Fibroblast of lung (primary cell): ENCODE measurements at regions not wholly inside any gene's neighbourhood (a gene's known extent, or its start where the extent isn't known, plus 50 kb on each side); places are given as distances from the start of the nearest gene placed in this dataset.

Experiments used
- DNase-seq, 2 donors: peaks; one replicate each; pipeline versions ENCODE4 v3.0.0 to v3.0.0-alpha.2; 2010; ENCODE audit warnings: low read depth in 2 of 2
- H2AFZ ChIP-seq: 2 replicates; pipeline ENCODE4 v1.5.1; 2012; ENCODE audit warnings: low read length, control low read depth, inconsistent platforms
- H3K27ac ChIP-seq: 2 replicates; pipeline ENCODE4 v1.5.1; 2011; ENCODE audit warnings: low read length, control low read depth; ENCODE audit not compliant: insufficient read depth
- H3K27me3 ChIP-seq: 2 replicates; pipeline ENCODE4 v1.5.1; 2011; ENCODE audit warnings: mild to moderate bottlenecking, low read length; ENCODE audit not compliant: control insufficient read depth, insufficient read depth
- H3K36me3 ChIP-seq: 2 replicates; pipeline ENCODE4 v1.5.1; 2011; ENCODE audit warnings: low read length; ENCODE audit not compliant: control insufficient read depth, insufficient read depth
- H3K4me1 ChIP-seq: 2 replicates; pipeline ENCODE4 v1.5.1; 2011; ENCODE audit warnings: low read length; ENCODE audit not compliant: control insufficient read depth, insufficient read depth; ENCODE audit errors: extremely low read depth
- H3K4me2 ChIP-seq: 2 replicates; pipeline ENCODE4 v1.5.1; 2011; ENCODE audit warnings: low read length, control low read depth; ENCODE audit not compliant: insufficient read depth; ENCODE audit errors: extremely low read depth
- H3K4me3 ChIP-seq, 4 experiments: fragments of 200-600 bp in 1 of 4; sonication (generic) in 1 of 4; replicated peaks in 1 of 4; 2 replicates each; pipeline ENCODE4 v1.5.1; 2011 to 2016; ENCODE audit warnings: low read length in 4 of 4, low read depth in 3 of 4, mild to moderate bottlenecking in 3 of 4, control low read depth in 2 of 4, inconsistent platforms in 1 of 4, mixed read lengths in 1 of 4; ENCODE audit not compliant: insufficient read depth in 1 of 4; ENCODE audit errors: control extremely low read depth in 1 of 4
- H3K79me2 ChIP-seq: 2 replicates; pipeline ENCODE4 v1.5.1; 2012; ENCODE audit warnings: mild to moderate bottlenecking, low read length, inconsistent platforms; ENCODE audit not compliant: control insufficient read depth, insufficient read depth
- H3K9ac ChIP-seq: 2 replicates; pipeline ENCODE4 v1.5.1; 2011; ENCODE audit warnings: mild to moderate bottlenecking, low read length, control low read depth; ENCODE audit not compliant: insufficient read depth
- H3K9me3 ChIP-seq: 2 replicates; pipeline ENCODE4 v1.5.1; 2012; ENCODE audit warnings: low read depth, low read length; ENCODE audit not compliant: control insufficient read depth, insufficient read depth
- H4K20me1 ChIP-seq: 2 replicates; pipeline ENCODE4 v1.5.1; 2011; ENCODE audit warnings: low read length; ENCODE audit not compliant: control insufficient read depth, insufficient read depth; ENCODE audit errors: extremely low read depth
- CTCF ChIP-seq, 2 donors: IDR thresholded peaks in 1 of 2; conservative IDR thresholded peaks in 1 of 2; 1 replicate in 1 of 2; 2 replicates in 1 of 2; pipeline ENCODE4 v1.5.1; 2011 to 2012; ENCODE audit warnings: low read length in 2 of 2, control low read depth in 1 of 2, inconsistent platforms in 1 of 2, low read depth in 1 of 2, mild to moderate bottlenecking in 1 of 2
- EZH2 ChIP-seq: IDR thresholded peaks from 2 replicates; pipeline ENCODE4 v1.5.1; 2012; ENCODE audit warnings: low read length, control low read depth, mild to moderate bottlenecking; ENCODE audit errors: missing control alignments

DNA sequence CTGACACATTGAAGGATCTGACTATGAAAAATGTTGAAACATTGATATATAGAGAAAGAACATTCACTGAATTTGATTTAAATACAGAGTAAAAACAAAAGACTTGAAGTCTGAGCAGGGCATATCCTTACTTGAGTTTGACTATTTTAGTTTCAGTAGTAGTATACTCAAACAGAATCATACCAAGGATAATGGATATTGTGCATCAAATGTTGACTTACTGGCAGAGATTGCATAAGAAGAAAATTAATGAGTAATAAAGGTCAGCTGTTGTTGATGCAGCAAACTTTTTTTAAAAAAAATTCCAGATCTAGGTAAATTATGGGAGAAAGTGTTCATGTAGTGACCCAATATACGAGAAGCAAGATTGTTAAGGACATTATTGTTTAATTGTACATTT lies 94.5 kb upstream of the APOOL start:
- TF ChIP-seq CTCF (conservative IDR thresholded peaks at IDR 0.05 in 1 of 2, IDR thresholded peaks at IDR 0.05 in 1 of 2; ENCODE audit: low read depth in 1 of 2, low read length in 2 of 2) (no peak), EZH2 (no peak)
- Histone ChIP-seq H3K9me3 (no peaks in the 10 kb centered on the region), H3K79me2 (no peaks in the 10 kb centered on the region), H4K20me1 (no peaks in the 10 kb centered on the region), H3K4me2 (no peak overlapping the region), H3K27me3 (no peaks in the 10 kb centered on the region), H3K27ac (no peak overlapping the region), H3K4me1 (no peaks in the 10 kb centered on the region), H3K4me3 (no peak overlapping the region), H2AFZ (no peak overlapping the region), H3K9ac (no peak overlapping the region), H3K36me3 (no peaks in the 10 kb centered on the region)
- no peak for DNase-seq

DNA sequence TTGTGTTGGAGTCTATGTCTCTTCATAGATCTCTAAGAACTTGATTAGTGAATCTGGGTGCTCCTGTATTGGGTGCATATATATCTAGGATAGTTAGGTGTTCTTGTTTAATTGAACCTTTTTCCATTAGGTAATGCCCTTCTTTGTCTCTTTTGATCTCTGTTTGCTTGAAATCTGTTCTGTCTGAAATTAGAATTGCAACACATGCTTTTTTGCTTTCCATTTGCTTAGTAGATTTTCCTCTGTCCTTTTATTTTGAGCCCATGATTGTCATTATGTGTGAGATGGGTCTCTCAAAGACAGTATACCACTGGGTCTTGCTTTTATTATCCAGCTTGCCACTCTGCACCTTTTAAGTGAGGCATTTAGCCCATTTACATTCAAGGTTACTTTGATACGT lies 79.1 kb upstream of the APOOL start:
- DNase-seq, result no peak
- Histone ChIP-seq H3K27me3 (no peaks in the 10 kb centered on the region), H3K79me2 (no peaks in the 10 kb centered on the region), H3K4me1 (no peaks in the 10 kb centered on the region), H4K20me1 (no peaks in the 10 kb centered on the region), H3K9ac (no peak overlapping the region), H3K36me3 (no peaks in the 10 kb centered on the region), H3K9me3 (no peaks in the 10 kb centered on the region), H3K4me3 (no peak overlapping the region), H2AFZ (no peak overlapping the region), H3K4me2 (no peak overlapping the region), H3K27ac (no peak overlapping the region)
- TF ChIP-seq CTCF (conservative IDR thresholded peaks at IDR 0.05 in 1 of 2, IDR thresholded peaks at IDR 0.05 in 1 of 2; ENCODE audit: low read depth in 1 of 2, low read length in 2 of 2) (no peak), EZH2 (no peak)

DNA sequence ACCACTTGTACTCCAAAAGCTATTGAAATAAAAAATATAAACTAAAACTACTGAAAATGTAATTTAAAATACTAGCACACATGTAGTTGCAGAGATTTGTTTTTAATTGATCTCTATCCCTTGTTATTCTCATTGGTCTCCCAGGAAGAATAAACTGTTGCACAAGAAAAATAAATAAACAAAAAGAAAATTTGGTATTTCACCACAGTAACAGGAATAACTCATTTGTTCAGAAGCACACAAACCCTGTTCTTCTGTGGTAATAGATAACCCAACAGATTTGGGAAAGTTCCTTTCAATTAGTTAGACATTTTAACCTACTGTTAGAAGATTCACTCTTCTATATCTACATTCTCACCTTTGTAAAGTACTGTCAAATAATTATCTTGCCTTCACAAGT lies 70.9 kb upstream of the APOOL start:
- Histone ChIP-seq H3K27ac (no peak overlapping the region), H3K79me2 (no peaks in the 10 kb centered on the region), H3K4me2 (no peak overlapping the region), H3K4me1 (no peaks in the 10 kb centered on the region), H3K36me3 (no peaks in the 10 kb centered on the region), H3K27me3 (no peaks in the 10 kb centered on the region), H3K9me3 (no peaks in the 10 kb centered on the region), H4K20me1 (no peaks in the 10 kb centered on the region), H3K4me3 (no peak overlapping the region), H2AFZ (no peak overlapping the region), H3K9ac (no peak overlapping the region)
- no peak for TF ChIP-seq EZH2
- TF ChIP-seq CTCF (conservative IDR thresholded peaks at IDR 0.05 in 1 of 2, IDR thresholded peaks at IDR 0.05 in 1 of 2; ENCODE audit: low read depth in 1 of 2, low read length in 2 of 2), result no peak
- DNase-seq, result no peak
